Ovary (tissue), 7 donors: ENCODE measurements at regions not wholly inside any gene's neighbourhood (a gene's known extent, or its start where the extent isn't known, plus 50 kb on each side); places are given as distances from the start of the nearest gene placed in this dataset.

ENCODE experiments used
- DNase-seq, 5 donors: peaks; one replicate each; pipeline ENCODE4 v3.0.0-alpha.2; 2019 to 2020
- H3K27ac ChIP-seq, 2 donors: fragments of 200-600 bp; one replicate each; pipeline versions ENCODE4 v1.5.1 to v1.8.0; 2019 to 2022
- H3K27me3 ChIP-seq: fragments of 200-600 bp; one replicate; pipeline ENCODE4 v1.8.0; 2022
- H3K36me3 ChIP-seq: fragments of 200-600 bp; sonication (generic); one replicate; pipeline ENCODE4 v1.5.1; 2019
- H3K4me1 ChIP-seq: one replicate; pipeline ENCODE4 v1.8.1; 2013; ENCODE audit warnings: mild to moderate bottlenecking, moderate library complexity; ENCODE audit not compliant: insufficient read depth
- H3K4me3 ChIP-seq: fragments of 200-600 bp; sonication (generic); one replicate; pipeline ENCODE4 v1.5.1; 2017
- H3K9me3 ChIP-seq, 2 donors: fragments of 200-600 bp in 1 of 2; sonication (generic) in 1 of 2; one replicate each; pipeline versions ENCODE4 v1.5.1 to v1.8.1; 2013 to 2019; ENCODE audit warnings: mild to moderate bottlenecking in 1 of 2, moderate library complexity in 1 of 2
- EP300 ChIP-seq: sonication (generic); formaldehyde crosslinking; IDR thresholded peaks from one replicate; pipeline ENCODE4 v1.6.1; 2017; ENCODE audit warnings: antibody characterized with exemption
- POLR2A ChIP-seq: fragments of 450-650 bp; IDR thresholded peaks from one replicate; pipeline ENCODE4 v1.6.1; 2017; ENCODE audit warnings: antibody characterized with exemption, mild to moderate bottlenecking, moderate library complexity
- WGBS, 3 donors: extraction: QIAGEN DNeasy Blood & Tissue Kit in 1 of 3; methylation state at CpG; one replicate each; pipeline versions ENCODE4 v1.1.5 to v1.1.7; 2013 to 2017; 5-methylcytosine and 5-hydroxymethylcytosine counted together
- intact Hi-C, 4 donors: fragments of 100-400 bp; cut with DNase I; formaldehyde crosslinking; loops; one replicate each; pipeline versions ENCODE4 v1.11.0 to v1.15.1; 2022 to 2023
- TF ChIP-seq, protein P1 (sequence below), 3 donors: fragments of 450-650 bp in 2 of 3; fragments of 200-600 bp in 1 of 3; IDR thresholded peaks; one replicate each; pipeline versions ENCODE4 v1.5.1 to v1.8.0; 2016 to 2022; ENCODE audit warnings: antibody characterized with exemption in 3 of 3, mild to moderate bottlenecking in 1 of 3
- donor health status: DM: no; HTN: no; CAD: no; lungs with moderate emphysema.
- donor health status: DM: no; HTN: no; CAD: no.
- donor health status: Bipolar disorder and iron deficiency.
- donor health status: DM: no; HTN: no; CAD: no.
- donor health status: DM: yes; HTN: yes; CAD: no.

DNA sequence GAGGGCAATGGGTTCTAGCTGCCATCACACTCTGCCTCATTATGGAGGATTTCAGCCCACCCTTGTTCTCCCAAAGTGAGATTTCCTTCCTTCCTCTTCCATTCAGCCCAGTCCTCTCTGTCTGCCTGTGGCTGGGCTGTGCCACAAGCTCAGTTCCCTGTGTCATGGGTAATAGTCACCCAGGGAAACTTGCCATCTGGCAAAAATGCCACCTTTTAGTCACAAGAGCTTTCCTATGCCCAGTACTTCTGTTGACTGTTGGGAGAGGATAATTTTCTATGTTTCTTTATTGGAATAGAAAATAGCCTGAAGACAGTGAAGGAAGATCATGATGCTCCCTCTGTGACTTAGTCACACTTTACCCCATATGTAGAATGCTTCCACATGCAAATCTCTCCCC, 71.4 kb downstream of the TLR4 start:
- intact Hi-C loops: no loop called here

DNA sequence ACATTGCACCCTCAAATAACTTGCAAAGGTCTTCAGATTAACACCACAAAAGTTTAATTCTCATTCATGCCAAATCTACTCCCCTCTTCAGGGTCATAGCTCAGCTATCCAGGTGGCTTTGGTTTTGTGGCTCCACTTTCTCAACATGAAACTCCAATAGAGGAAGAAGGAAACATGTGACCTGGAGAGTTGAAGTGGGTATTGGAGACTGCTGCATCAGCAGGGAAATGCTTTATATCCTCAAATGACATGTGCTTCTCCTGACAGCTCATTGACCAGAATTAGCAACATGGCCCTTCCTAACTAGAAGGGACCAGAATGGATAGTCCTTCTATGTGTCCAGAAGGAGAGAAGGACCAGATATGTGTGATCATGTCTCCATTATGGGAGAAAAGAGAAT, 73.6 kb downstream of the TLR4 start:
- Histone ChIP-seq H3K4me1 (no peaks in the 10 kb centered on the region), H3K4me3 (no peak overlapping the region), H3K36me3 (no peaks in the 10 kb centered on the region), H3K27ac (no peak overlapping the region), H3K27me3 (no peaks in the 10 kb centered on the region), H3K9me3 (no peaks in the 10 kb centered on the region)
- DNase-seq: no peak
- intact Hi-C loops: no loop called here
- no peak for TF ChIP-seq EP300
- TF ChIP-seq, protein P1, sequence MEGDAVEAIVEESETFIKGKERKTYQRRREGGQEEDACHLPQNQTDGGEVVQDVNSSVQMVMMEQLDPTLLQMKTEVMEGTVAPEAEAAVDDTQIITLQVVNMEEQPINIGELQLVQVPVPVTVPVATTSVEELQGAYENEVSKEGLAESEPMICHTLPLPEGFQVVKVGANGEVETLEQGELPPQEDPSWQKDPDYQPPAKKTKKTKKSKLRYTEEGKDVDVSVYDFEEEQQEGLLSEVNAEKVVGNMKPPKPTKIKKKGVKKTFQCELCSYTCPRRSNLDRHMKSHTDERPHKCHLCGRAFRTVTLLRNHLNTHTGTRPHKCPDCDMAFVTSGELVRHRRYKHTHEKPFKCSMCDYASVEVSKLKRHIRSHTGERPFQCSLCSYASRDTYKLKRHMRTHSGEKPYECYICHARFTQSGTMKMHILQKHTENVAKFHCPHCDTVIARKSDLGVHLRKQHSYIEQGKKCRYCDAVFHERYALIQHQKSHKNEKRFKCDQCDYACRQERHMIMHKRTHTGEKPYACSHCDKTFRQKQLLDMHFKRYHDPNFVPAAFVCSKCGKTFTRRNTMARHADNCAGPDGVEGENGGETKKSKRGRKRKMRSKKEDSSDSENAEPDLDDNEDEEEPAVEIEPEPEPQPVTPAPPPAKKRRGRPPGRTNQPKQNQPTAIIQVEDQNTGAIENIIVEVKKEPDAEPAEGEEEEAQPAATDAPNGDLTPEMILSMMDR (IDR thresholded peaks at IDR 0.05): no peak
- no peak for TF ChIP-seq POLR2A

More for the DNA sequence above, 71.4 kb downstream of the TLR4 start:
- TF ChIP-seq POLR2A: no peak
- no peak for TF ChIP-seq EP300
- TF ChIP-seq, protein P1 (IDR thresholded peaks at IDR 0.05): no peak
- Histone ChIP-seq H3K27me3 (no peaks in the 10 kb centered on the region), H3K4me1 (no peaks in the 10 kb centered on the region), H3K4me3 (no peak overlapping the region), H3K27ac (no peak overlapping the region), H3K9me3 (no peaks in the 10 kb centered on the region), H3K36me3 (no peaks in the 10 kb centered on the region)
- DNase-seq: no peak

DNA sequence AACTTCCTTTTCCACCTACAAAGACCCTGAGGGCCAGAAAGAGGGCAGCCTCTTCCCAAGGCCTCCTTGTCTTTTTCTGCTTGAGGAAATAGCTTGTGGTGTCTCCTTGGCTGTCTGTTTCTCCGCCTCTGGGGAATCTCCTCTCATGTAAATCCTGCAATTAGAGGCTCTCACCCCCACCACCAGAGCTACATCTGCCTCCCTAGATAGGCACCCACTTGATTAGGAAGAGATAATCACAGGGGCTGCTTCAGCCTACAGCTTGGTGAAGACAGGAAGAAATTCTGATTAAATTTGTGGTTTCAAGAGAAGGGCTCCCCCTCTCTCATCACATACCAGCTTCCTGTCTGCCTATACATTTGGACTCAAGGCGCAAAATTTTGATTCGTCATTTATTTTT, 75.6 kb downstream of the TLR4 start:
- intact Hi-C loops: no loop called here
- H3K4me1 ChIP-seq: no peaks in the 10 kb centered on the region
- 74 to 84% (median 83%) methylated on average over 3 of the region's 3 CpGs for WGBS, 3 donors
- H3K36me3 ChIP-seq: no peaks in the 10 kb centered on the region
- no peak overlapping the region for H3K27ac ChIP-seq
- DNase-seq: no peak
- H3K27me3 ChIP-seq: no peaks in the 10 kb centered on the region
- no peak overlapping the region for H3K4me3 ChIP-seq
- TF ChIP-seq EP300 (no peak), POLR2A (no peak)
- no peaks in the 10 kb centered on the region for H3K9me3 ChIP-seq

DNA sequence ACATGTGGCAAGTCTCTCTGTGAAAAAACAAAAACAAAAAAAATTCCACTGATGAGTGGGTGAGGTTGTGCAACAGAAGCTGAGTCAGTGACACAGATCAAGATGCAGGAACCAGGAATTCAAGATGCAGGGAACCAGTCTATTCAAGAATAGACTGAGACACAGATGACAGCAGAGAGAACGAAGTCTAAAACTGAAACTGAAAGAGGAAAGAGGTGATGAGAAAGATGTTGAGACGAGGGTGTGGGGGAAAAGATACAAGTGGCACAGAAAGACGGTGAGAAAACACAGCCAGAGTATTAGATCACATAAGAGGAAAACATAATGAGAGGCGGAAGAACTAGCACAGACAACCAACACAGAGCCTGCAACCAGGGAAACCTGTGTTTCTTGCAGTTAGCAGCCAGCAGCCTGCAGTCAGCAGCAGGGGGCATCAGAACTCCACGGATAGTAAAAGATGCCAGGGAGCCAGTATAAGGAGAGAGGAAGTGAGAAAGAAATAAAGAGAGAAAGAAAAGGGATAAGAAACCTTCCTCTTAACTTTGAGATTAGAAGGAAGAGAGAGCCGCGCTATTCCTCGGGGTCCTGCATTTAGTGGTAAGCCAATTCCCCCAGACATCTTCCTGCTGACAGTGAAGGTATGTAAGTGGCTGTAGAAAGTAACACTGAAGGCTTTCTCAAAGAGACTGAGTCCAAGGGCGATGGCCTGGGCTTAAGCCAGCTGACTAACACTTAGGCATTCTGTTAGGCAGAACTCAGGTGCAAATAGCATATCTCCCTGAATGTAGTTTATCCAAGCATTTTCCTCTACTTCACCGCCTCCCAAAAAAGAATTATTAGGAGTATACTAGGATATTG, 79.0 kb downstream of the TLR4 start:
- no peaks in the 10 kb centered on the region for H3K4me1 ChIP-seq
- intact Hi-C loops: no loop called here
- DNase-seq: peak; percentile 49 to 69 (median 58)
- TF ChIP-seq, protein P1 (IDR thresholded peaks at IDR 0.05): peak in 1 of 3 donors; percentile 50
- no peak for TF ChIP-seq POLR2A
- TF ChIP-seq EP300: no peak
- WGBS, 3 donors: 8 to 13% (median 8%) methylated on average over 10 of the region's 10 CpGs
- no peaks in the 10 kb centered on the region for H3K27me3 ChIP-seq
- H3K4me3 ChIP-seq: peak overlapping the region; percentile 27
- H3K27ac ChIP-seq: no peak overlapping the region
- no peaks in the 10 kb centered on the region for H3K9me3 ChIP-seq
- H3K36me3 ChIP-seq: no peaks in the 10 kb centered on the region

DNA sequence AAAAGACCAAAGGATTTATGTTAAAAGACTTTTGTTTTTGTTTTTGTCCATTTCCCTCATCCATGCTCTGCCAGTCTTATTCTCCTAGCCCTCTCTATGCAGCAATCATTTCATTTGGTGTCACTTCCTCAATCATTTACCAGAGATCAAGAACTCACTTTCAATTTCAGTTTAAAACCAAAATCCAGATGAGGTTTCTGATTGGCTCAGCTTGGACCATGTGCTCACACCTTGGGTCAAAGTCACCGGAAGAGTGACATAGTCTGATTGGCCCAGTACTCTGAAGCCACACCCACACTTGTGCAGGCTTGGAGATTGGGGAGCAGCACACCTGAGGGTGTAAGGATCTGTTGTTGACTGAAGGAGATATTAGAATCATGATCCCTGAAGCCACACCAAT, 79.6 kb downstream of the TLR4 start:
- TF ChIP-seq, protein P1 (IDR thresholded peaks at IDR 0.05): no peak
- TF ChIP-seq POLR2A: no peak
- no peak for TF ChIP-seq EP300
- DNase-seq: no peak
- no peak overlapping the region for H3K27ac ChIP-seq
- no peaks in the 10 kb centered on the region for H3K9me3 ChIP-seq
- H3K4me1 ChIP-seq: no peaks in the 10 kb centered on the region
- intact Hi-C loops: no loop called here
- no peak overlapping the region for H3K4me3 ChIP-seq
- H3K27me3 ChIP-seq: no peaks in the 10 kb centered on the region
- no peaks in the 10 kb centered on the region for H3K36me3 ChIP-seq
- WGBS, 3 donors: 83 to 88% (median 85%) methylated on average over 1 of the region's 1 CpG
